ENCODE measurements at regions not wholly inside any gene's neighbourhood (a gene's known extent, or its start where the extent isn't known, plus 50 kb on each side); places are given as distances from the start of the nearest gene placed in this dataset.
"Not testable (repeated sequence)": the region's sequence is repeated elsewhere in the genome, so short reads cannot be mapped to it uniquely, and the experiment has no call there.

GRCh38 chr13:110006304-110006703 is 219.9 kb upstream of the IRS2 start:
- no peak for ATAC-seq

- ATAC-seq = no peak
Observed at GRCh38 chr13:110005563-110005962, 219.2 kb upstream of the IRS2 start.

- no peak for ATAC-seq
Observed at GRCh38 chr13:110004814-110005213, 218.4 kb upstream of the IRS2 start.

DNA sequence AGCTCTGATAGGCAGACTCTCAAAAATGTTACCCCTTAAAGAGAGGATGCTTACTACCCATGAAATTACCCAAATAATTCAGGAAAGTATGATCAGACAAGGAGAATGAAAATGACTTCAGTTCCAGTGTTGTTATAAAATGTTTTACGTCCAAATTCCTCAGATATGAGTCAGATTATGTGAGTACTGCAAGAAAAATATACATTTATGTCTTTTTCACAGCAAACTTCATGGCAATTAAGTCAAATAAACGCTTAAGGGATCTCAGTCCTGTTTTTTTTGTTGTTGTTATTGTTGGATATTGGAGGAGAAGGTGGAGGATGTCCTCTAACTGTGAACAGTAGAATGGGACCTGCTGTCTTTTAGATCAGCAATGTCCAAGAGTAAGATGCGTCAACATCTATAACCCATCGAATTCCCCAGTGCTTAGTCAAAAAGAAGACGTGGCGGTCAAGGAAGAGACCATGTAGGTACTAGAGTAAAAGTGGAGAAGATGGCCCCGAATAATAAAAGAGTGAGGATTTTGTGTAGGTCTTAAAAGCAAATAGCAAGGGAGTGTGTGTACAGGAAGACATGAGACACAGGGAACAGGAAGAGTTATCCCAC is 215.4 kb upstream of the IRS2 start:
- no peak for ATAC-seq

DNA sequence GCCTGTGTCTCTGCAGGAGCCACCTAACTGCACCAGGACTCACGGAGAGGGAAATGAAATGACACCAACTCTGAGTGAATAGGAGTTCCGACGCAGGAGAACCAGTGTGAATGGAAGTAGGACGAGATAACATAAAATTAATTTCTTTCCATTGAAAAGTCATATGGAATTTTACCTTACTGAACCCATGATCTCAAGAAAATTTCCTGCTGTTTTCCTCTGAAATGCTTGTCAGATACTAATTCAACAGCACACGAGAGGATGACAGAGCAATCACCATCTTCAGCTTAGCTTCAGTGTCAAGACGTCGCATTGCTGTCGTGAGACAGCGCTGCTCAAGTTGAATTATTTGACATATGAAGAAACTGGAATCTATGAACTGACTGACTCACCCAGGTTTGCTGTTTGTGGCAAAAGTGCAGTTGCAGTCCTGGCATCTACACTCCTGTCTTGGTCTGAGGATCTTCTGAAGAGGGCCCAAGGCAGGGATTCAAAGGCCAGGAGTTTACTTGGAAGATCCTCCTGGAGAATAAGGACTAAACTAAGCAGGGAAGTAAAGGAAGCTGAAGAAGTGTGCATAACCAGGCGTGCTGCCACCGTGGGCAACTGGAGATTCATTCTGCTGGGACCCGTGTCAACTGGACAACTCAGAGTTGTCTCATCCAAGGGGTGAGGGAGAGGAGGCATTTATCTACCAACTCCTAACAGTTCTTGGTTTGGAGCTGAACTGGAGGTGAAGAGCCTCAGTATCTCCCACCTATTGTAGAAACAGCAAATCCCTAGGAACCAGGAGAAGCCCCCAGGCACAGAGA is 214.4 kb upstream of the IRS2 start:
- no peak for ATAC-seq

DNA sequence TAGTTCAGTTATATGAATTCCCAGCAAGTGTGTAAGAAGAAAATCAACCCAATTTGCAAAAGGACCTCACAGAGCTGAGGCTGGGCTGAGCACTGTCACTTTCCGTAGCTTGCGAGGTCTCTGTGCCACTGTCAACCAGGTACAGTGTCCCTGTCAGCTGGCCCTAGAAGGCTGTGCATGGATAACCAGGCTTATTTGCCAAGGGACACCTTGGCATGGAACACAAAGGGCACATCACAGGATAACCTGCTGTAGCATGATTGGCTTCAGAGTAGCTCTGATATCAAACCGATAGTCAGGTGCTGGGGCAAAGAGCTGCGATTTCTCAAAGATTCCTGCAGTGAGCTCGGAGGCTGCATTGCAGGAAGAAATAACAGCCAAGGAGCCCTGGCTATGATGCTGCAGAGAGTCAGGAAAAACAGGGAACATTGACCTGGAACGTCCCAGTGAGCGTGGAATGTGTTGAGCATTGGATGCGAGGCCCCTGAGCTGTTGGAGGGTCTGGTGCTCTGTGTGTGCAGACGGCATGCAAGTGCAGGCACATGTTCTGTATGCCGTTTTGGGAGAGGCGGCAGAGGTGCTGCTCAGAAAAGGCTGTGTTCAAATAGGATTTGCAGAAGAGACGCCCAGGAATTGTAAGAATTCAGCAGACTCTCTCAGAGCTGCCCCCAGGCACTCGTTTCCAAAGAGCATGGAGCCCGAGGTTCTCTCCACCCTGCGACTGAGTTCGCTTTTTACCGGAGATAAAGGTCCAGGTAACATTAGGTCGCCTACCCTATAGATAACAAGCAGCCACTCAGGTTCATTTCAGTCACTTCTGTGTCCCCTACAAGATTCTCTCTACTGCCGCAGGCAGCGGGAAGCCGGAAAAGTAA is 213.5 kb upstream of the IRS2 start:
- ATAC-seq = no peak

DNA sequence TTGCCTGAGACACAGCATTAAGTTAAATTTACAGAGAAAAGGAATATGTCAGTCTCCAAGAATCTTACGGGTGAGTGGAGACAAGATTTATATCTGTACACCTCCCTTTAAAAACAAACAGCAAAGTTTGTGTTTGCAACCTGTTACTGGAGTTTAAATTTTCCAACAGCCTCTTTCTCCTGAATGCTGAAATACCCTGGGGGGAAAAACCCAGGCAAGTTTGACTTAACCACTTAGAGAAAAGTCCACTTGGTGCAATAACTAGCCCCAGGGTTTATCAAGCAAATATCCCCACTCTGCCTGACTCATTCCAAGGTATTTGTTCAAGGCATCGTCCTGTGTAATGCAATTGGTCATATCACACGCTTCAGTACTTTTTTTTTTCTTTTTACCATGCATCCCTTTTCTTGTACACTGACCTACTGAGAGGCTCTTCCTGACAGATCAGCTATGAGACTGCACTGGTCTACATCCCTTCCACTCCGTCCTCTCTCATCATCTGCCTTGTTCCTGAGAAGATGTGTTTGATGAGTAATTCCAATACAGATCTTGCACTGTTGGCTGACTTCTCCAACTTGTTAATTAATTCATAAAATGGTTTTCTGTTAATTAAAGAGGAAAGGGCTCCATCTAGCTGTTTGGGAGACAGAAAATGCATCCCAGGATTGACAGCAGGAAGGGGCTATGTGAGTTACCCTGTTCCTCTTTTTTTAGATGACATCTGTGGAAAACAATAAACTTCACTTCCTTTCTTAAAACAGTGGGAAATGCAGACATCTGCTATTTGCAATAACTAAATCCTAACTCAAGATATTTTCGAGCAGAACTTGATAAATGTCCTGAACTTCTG is 212.5 kb upstream of the IRS2 start:
- no peak for ATAC-seq

DNA sequence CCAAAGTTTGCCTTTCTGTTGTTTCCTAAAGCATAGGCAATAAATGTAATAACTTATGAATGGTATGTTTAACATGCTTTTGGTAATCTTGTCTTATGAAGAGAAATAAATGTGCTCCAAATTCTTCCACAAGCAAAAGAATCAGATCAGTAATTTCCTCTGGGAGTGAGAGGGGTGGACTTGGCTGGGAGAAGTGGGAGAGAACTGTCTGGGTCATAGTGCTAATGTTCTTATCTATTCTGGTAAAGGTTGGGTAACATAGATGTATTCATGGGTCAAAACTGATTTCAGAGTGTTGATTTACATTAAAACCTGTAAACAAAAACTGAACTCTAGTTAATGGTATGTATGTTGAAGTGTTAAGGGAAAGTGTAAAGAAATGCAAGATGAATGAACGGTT is 211.7 kb upstream of the IRS2 start:
- no peak for ATAC-seq

DNA sequence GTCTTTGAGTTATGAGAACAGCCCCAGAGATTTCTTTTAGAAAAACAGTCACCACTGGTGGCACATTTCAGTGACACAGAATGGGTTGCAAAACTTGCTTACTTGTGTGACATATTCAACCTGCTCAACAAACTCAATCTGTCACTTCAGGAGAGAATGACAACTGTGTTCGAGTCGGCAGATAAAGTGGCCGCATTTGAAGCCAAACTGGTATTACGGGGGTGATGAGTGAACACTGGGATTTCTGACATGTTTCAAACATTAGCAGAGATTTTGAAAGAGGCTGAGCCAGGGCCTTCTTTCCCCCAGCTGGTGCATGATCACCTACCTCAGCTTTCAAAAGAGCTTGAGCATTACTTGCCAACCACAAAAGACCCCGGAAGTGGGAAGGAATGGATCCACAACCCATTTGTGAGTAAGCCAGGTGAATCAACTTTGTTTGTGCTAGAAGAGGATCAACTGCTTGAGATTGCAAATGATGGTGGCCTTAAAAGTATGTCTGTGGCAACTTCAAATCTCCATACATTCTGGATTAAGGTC is 210.7 kb upstream of the IRS2 start:
- not testable (repeated sequence) for ATAC-seq

DNA sequence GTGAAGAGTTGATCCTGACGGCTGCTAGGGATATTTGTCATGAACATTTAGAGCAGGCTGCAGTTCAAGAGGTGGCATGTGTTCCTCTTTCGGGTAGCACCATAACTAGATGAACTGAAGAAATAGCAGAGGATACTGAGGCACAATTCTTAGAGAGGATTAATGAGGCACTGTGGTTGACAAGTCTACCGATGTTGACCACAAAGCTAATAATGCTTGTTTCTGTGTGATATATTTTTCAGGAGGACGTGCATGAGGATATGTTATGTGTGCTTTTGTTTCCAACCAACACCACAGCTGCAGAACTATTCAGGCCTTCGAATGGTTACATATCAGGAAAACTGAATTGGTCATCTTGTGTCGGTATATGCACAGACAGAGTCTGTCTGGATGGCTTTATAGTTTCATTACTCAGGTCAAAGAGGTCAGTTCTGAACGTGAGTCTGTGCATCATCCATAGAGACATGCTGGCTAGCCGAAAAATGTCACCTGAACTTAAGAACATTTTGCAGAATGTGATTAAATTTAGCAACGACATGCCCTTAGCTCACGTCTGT is 210.1 kb upstream of the IRS2 start:
- ATAC-seq = no peak

DNA sequence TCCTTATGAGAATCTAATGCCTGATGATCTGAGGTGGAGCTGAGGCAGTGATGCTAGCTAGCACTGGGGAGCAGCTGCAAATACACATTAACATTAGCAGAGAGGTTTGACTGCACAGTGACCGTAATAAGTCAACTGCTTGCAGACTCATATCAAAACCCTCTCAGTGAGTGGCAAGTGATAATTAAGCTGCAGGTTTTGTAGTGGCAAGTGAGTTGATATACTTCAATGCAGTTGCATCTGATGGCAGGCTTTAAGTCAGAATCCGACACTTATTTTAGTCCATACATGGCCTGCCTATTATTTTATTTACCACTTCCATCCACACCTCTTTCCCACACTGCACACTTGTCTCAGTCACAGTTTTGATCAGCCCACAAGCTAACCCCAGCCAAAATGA is 209.2 kb upstream of the IRS2 start:
- no peak for ATAC-seq

DNA sequence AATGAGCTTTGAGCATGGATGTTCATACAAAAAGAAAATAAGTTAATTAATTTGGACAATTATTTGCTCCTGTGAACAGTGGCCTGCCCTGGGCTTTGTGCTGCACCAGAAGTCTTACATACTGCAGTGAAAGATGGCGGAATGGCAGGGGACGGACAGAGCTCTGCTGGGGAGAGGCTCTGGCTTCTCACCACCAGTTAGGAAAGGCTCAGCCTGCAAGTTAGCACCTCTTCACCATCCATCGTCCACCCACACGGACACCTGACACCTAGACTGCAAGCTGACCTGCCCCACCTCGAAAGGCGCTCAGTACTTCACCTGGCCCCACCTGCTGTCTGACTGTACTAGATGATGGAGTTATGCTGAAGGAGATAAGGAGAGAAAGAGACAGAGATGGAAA is 203.9 kb upstream of the IRS2 start:
- ATAC-seq = no peak

- ATAC-seq = no peak
Observed at GRCh38 chr13:109989686-109990085, 203.3 kb upstream of the IRS2 start.

DNA sequence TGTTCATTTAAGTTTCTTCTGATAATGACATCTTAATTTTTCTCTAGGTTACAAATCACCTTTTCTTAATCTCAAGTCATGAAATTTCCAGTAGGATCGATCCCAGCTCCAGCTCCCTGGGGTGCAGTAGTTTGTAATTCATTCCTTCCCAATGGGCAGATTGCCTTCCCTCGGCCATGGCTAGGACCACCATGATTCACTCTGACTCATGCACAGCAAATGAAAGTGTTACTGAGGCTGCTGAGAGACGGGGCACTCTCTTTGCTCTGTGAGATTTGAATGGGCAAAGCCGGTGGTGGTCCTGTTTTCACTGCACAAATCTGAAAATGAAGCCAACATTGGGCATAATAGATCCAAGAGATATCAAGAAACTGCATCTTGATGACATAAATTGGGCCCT is 202.8 kb upstream of the IRS2 start:
- ATAC-seq = no peak

- ATAC-seq = no peak
Observed at GRCh38 chr13:109986851-109987250, 200.5 kb upstream of the IRS2 start.

GRCh38 chr13:109985871-109986450 is 199.6 kb upstream of the IRS2 start:
- no peak for ATAC-seq

GRCh38 chr13:109983447-109983846 is 197.1 kb upstream of the IRS2 start:
- ATAC-seq = no peak

DNA sequence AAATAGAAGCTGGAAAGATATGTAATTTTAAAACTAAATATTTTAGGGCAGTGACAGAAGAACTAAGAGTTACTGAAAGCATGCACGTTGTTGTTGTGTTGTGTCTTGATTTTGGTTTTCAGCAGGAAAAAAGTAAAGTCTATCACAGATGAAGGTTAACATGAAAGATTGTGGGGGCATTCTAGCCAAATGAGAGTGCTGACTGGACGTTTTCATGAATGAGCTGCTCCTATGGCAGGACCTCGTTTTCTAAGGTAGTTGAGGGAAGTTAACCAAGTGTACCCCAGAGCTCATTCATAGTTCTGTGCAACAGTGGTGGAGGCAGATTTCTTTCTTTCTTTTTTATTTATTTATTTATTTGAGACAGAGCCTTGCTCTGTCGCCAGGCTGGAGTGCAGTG is 194.6 kb upstream of the IRS2 start:
- ATAC-seq = no peak

- ATAC-seq = not testable (repeated sequence)
Observed at GRCh38 chr13:109979676-109980075, 193.3 kb upstream of the IRS2 start.

DNA sequence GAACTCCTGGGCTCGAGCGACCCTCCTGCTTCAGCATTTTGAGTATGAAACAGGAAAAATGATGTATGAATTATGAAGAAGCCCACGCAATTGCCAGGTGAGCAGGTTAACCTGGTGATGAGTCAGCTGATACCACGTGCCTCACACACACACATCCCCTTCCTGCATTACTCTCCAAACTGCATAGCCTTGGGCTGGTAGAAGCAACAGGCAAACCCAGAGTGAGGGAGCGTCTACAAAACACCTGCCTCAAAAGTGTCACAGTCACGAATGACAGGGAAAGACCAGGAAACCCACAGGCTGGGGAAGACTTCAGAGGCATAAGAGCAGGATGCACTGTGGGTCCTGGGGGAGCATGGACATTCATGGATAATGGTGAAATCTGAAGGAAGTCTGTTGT is 192.8 kb upstream of the IRS2 start:
- ATAC-seq = no peak

GRCh38 chr13:109977212-109977968 is 191.0 kb upstream of the IRS2 start:
- ATAC-seq = no peak

Data from activated CD4-positive, CD25-positive, alpha-beta regulatory T cell treated with anti-CD3 and anti-CD28 coated beads, Interleukin-2, amount 50 U/mL, for 24 hours (primary cell).